Astrocyte (in vitro differentiated cells and primary cell): ENCODE measurements at regions not wholly inside any gene's neighbourhood (a gene's known extent, or its start where the extent isn't known, plus 50 kb on each side); places are given as distances from the start of the nearest gene placed in this dataset.

Experiments
- DNase-seq: peaks from one replicate; pipeline ENCODE4 v3.0.0-alpha.2; 2010; ENCODE audit warnings: low read depth
- FAIRE-seq: peaks from 2 replicates; lab custom pipeline; 2011; peaks lifted over from hg19 to GRCh38; lab: Jason Lieb, UNC
- H2AFZ ChIP-seq: 2 replicates; pipeline ENCODE4 v1.6.0; 2012; ENCODE audit warnings: low read depth, low read length, inconsistent platforms
- H3K27ac ChIP-seq: 2 replicates; pipeline ENCODE4 v1.5.1; 2011; ENCODE audit warnings: low read depth, low read length, inconsistent platforms
- H3K27me3 ChIP-seq: 2 replicates; pipeline ENCODE4 v1.6.0; 2011; ENCODE audit warnings: low read length, inconsistent platforms; ENCODE audit not compliant: insufficient read depth
- H3K36me3 ChIP-seq: 2 replicates; pipeline ENCODE4 v1.5.1; 2011; ENCODE audit warnings: low read length, inconsistent platforms; ENCODE audit not compliant: insufficient read depth
- H3K4me1 ChIP-seq: 2 replicates; pipeline ENCODE4 v1.5.1; 2011; ENCODE audit warnings: low read length, inconsistent platforms; ENCODE audit not compliant: insufficient read depth
- H3K4me2 ChIP-seq: 2 replicates; pipeline ENCODE4 v1.6.0; 2012; ENCODE audit warnings: low read length, inconsistent platforms
- H3K4me3 ChIP-seq: 2 replicates; pipeline ENCODE4 v1.5.1; 2011; ENCODE audit warnings: low read depth, mild to moderate bottlenecking, low read length, inconsistent platforms; ENCODE audit not compliant: insufficient read depth
- H3K79me2 ChIP-seq: 2 replicates; pipeline ENCODE4 v1.6.0; 2012; ENCODE audit warnings: mild to moderate bottlenecking, low read length, inconsistent platforms; ENCODE audit not compliant: insufficient read depth
- H3K9ac ChIP-seq: 2 replicates; pipeline ENCODE4 v1.6.0; 2012; ENCODE audit warnings: mild to moderate bottlenecking, low read length, inconsistent platforms
- H3K9me3 ChIP-seq: 2 replicates; pipeline ENCODE4 v1.5.1; 2012; ENCODE audit warnings: low read depth, mild to moderate bottlenecking, low read length, inconsistent platforms; ENCODE audit not compliant: insufficient read depth
- H4K20me1 ChIP-seq: 2 replicates; pipeline ENCODE4 v1.6.0; 2012; ENCODE audit warnings: low read length, inconsistent platforms; ENCODE audit not compliant: insufficient read depth
- H3K27ac Mint-ChIP-seq: one replicate; pipeline ENCODE4 v1.8.0; 2021; ENCODE audit warnings: mild to moderate bottlenecking, mixed read lengths; ENCODE audit not compliant: unreplicated experiment
- H3K27me3 Mint-ChIP-seq: one replicate; pipeline ENCODE4 v1.8.0; 2021; ENCODE audit warnings: low read depth, mixed read lengths; ENCODE audit not compliant: unreplicated experiment
- H3K36me3 Mint-ChIP-seq: one replicate; pipeline ENCODE4 v1.8.0; 2021; ENCODE audit warnings: low read depth, mixed read lengths; ENCODE audit not compliant: unreplicated experiment
- H3K4me1 Mint-ChIP-seq: one replicate; pipeline ENCODE4 v1.8.0; 2021; ENCODE audit warnings: low read depth, mixed read lengths; ENCODE audit not compliant: unreplicated experiment
- H3K4me3 Mint-ChIP-seq: one replicate; pipeline ENCODE4 v1.8.0; 2021; ENCODE audit warnings: mild to moderate bottlenecking, moderate library complexity, mixed read lengths; ENCODE audit not compliant: unreplicated experiment
- H3K9me3 Mint-ChIP-seq: one replicate; pipeline ENCODE4 v1.8.0; 2021; ENCODE audit warnings: mild to moderate bottlenecking, mixed read lengths; ENCODE audit not compliant: unreplicated experiment
- EZH2 ChIP-seq: IDR thresholded peaks from 2 replicates; pipeline ENCODE4 v1.6.1; 2012; ENCODE audit warnings: mild to moderate bottlenecking, low read length, inconsistent platforms; ENCODE audit not compliant: insufficient read depth
- TF ChIP-seq, protein P1 (sequence below): IDR thresholded peaks from 2 replicates; pipeline ENCODE4 v1.5.1; 2011; ENCODE audit warnings: low read depth, mild to moderate bottlenecking, inconsistent platforms, low read length, moderate library complexity; ENCODE audit not compliant: insufficient read depth

DNA sequence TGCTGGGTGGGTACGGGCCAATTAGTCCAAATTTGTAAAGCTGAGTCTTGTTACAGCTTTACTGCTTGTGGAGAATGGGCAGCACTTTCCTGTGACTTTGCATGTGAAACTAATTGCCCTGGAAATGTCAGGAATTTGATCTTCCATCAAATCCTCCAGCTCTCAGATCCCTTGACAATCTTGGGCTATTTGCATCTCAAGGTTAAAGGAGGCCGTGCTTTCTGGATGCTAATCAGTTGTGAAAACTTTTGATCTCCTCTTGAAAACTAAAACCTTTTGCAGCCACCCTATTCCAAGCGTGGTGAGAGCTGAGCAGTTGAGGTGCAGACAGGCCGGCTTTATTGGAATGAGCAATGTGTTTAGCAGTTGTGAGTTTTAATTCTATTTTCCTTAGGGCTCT lies 68.0 kb upstream of the CLINT1 start:
- Histone ChIP-seq H3K9me3 (no peaks in the 10 kb centered on the region), H3K79me2 (no peaks in the 10 kb centered on the region), H3K4me1 (no peaks in the 10 kb centered on the region), H3K4me2 (no peak overlapping the region), H3K4me3 (no peak overlapping the region), H2AFZ (no peak overlapping the region), H3K27ac (no peak overlapping the region), H3K27me3 (no peaks in the 10 kb centered on the region), H3K36me3 (no peaks in the 10 kb centered on the region), H3K9ac (no peak overlapping the region), H4K20me1 (no peaks in the 10 kb centered on the region)
- Mint-ChIP-seq H3K27me3 (peaks cover 13% of the 10 kb centered on the region), H3K36me3 (no peaks in the 10 kb centered on the region), H3K4me3 (no peak overlapping the region), H3K4me1 (peaks cover 2% of the 10 kb centered on the region), H3K27ac (no peak overlapping the region), H3K9me3 (no peaks in the 10 kb centered on the region)
- FAIRE-seq, result no peak
- no peak for DNase-seq
- TF ChIP-seq, protein P1, sequence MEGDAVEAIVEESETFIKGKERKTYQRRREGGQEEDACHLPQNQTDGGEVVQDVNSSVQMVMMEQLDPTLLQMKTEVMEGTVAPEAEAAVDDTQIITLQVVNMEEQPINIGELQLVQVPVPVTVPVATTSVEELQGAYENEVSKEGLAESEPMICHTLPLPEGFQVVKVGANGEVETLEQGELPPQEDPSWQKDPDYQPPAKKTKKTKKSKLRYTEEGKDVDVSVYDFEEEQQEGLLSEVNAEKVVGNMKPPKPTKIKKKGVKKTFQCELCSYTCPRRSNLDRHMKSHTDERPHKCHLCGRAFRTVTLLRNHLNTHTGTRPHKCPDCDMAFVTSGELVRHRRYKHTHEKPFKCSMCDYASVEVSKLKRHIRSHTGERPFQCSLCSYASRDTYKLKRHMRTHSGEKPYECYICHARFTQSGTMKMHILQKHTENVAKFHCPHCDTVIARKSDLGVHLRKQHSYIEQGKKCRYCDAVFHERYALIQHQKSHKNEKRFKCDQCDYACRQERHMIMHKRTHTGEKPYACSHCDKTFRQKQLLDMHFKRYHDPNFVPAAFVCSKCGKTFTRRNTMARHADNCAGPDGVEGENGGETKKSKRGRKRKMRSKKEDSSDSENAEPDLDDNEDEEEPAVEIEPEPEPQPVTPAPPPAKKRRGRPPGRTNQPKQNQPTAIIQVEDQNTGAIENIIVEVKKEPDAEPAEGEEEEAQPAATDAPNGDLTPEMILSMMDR, result no peak
- no peak for TF ChIP-seq EZH2

- no peaks in the 10 kb centered on the region for H3K36me3 ChIP-seq
Measured at GRCh38 chr5:157925786-157926671, 67.1 kb upstream of the CLINT1 start.

More at GRCh38 chr5:157925786-157926671, 67.1 kb upstream of the CLINT1 start:
- peaks cover 10% of the 10 kb centered on the region for H3K27me3 Mint-ChIP-seq
- peaks cover 2% of the 10 kb centered on the region for H3K4me1 Mint-ChIP-seq
- H3K4me3 Mint-ChIP-seq, result no peak overlapping the region
- no peaks in the 10 kb centered on the region for H4K20me1 ChIP-seq
- no peak overlapping the region for H2AFZ ChIP-seq
- H3K79me2 ChIP-seq, result no peaks in the 10 kb centered on the region
- H3K27me3 ChIP-seq, result no peaks in the 10 kb centered on the region
- H3K36me3 Mint-ChIP-seq, result no peaks in the 10 kb centered on the region
- no peak overlapping the region for H3K4me3 ChIP-seq
- no peak overlapping the region for H3K27ac ChIP-seq
- H3K4me1 ChIP-seq, result no peaks in the 10 kb centered on the region
- no peak for FAIRE-seq
- H3K27ac Mint-ChIP-seq, result no peak overlapping the region
- H3K9ac ChIP-seq, result no peak overlapping the region
- TF ChIP-seq EZH2, result no peak
- TF ChIP-seq, protein P1, result no peak
- no peak overlapping the region for H3K4me2 ChIP-seq
- no peak for DNase-seq
- no peaks in the 10 kb centered on the region for H3K9me3 ChIP-seq
- no peaks in the 10 kb centered on the region for H3K9me3 Mint-ChIP-seq
